Endothelial cell of umbilical vein (primary cell): ENCODE measurements at regions not wholly inside any gene's neighbourhood (a gene's known extent, or its start where the extent isn't known, plus 50 kb on each side); places are given as distances from the start of the nearest gene placed in this dataset.

Experiments
- BruUV-seq: library from RNA; stranded (reverse); fragments of 400-500 nt; replicated peaks from 2 replicates; lab custom pipeline; 2021; lab: Mats Ljungman, UMichigan
- CTCF ChIA-PET: fragments of 300-600, 350-600 bp; sonication (Branson Sonifier 250); formaldehyde crosslinking; loops from one replicate; lab custom pipeline; 2021; ENCODE audit warnings: antibody characterized with exemption, inconsistent platforms; lab: Charles Lee
- POLR2A ChIA-PET: fragments of 300-600, 350-600 bp; sonication (Branson Sonifier 250); formaldehyde crosslinking; loops from one replicate; lab custom pipeline; 2021; ENCODE audit warnings: antibody characterized with exemption, inconsistent platforms; lab: Charles Lee
- DNase-seq: peaks from one replicate; pipeline ENCODE4 v3.0.0-alpha.2; 2011; ENCODE audit warnings: low read depth, low spot score
- FAIRE-seq: peaks from 2 replicates; lab custom pipeline; 2011; peaks lifted over from hg19 to GRCh38; lab: Jason Lieb, UNC
- H2AFZ ChIP-seq: 2 replicates; pipeline ENCODE4 v1.6.0; 2012; ENCODE audit warnings: low read depth, low read length, control low read depth, inconsistent platforms
- H3K27ac ChIP-seq: 2 replicates; pipeline ENCODE4 v1.5.1; 2011; ENCODE audit warnings: low read depth, mild to moderate bottlenecking, control low read depth, low read length, moderate library complexity; ENCODE audit not compliant: insufficient read depth
- H3K27me3 ChIP-seq, 2 experiments: 2 replicates each; pipeline versions ENCODE4 v1.6.0 to v1.6.1; 2011; ENCODE audit warnings: low read length in 2 of 2, mixed read lengths in 1 of 2; ENCODE audit not compliant: control insufficient read depth in 2 of 2, insufficient read depth in 2 of 2
- H3K36me3 ChIP-seq, 2 experiments: 2 replicates in 1 of 2; 3 replicates in 1 of 2; pipeline ENCODE4 v1.5.1; 2011; ENCODE audit warnings: low read length in 2 of 2, mild to moderate bottlenecking in 1 of 2, moderate library complexity in 1 of 2; ENCODE audit not compliant: control insufficient read depth in 2 of 2, insufficient read depth in 2 of 2; ENCODE audit errors: extremely low read depth in 1 of 2
- H3K4me1 ChIP-seq: 3 replicates; pipeline ENCODE4 v1.5.1; 2011; ENCODE audit warnings: mild to moderate bottlenecking, low read length; ENCODE audit not compliant: control insufficient read depth, insufficient read depth; ENCODE audit errors: extremely low read depth
- H3K4me2 ChIP-seq: 2 replicates; pipeline ENCODE4 v1.6.1; 2011; ENCODE audit warnings: low read length, control low read depth, mixed read lengths; ENCODE audit not compliant: insufficient read depth
- H3K4me3 ChIP-seq, 3 experiments: fragments of 200-600 bp in 1 of 3; sonication (generic), shearing (Covaris generic) in 1 of 3; replicated peaks in 1 of 3; 2 replicates each; pipeline ENCODE4 v1.5.1; 2011 to 2016; ENCODE audit warnings: control low read depth in 3 of 3, low read length in 3 of 3, mild to moderate bottlenecking in 2 of 3, inconsistent platforms in 1 of 3, low read depth in 1 of 3, moderate library complexity in 1 of 3; ENCODE audit not compliant: insufficient read depth in 1 of 3
- H3K79me2 ChIP-seq: 2 replicates; pipeline ENCODE4 v1.6.0; 2012; ENCODE audit warnings: low read length, inconsistent platforms; ENCODE audit not compliant: control insufficient read depth, insufficient read depth
- H3K9ac ChIP-seq: replicated peaks from 2 replicates; pipeline ENCODE3; 2011; ENCODE audit warnings: low read length, control low read depth; ENCODE audit not compliant: insufficient read depth; ENCODE audit errors: extremely low read depth
- H3K9me1 ChIP-seq: replicated peaks from 3 replicates; pipeline ENCODE4 v1.6.0; 2011; ENCODE audit warnings: mild to moderate bottlenecking, low read length; ENCODE audit not compliant: control insufficient read depth, insufficient read depth; ENCODE audit errors: extremely low read depth
- H3K9me3 ChIP-seq: replicated peaks from 2 replicates; pipeline ENCODE4 v1.5.1; 2012; ENCODE audit warnings: low read length, inconsistent platforms; ENCODE audit not compliant: control insufficient read depth, insufficient read depth
- H4K20me1 ChIP-seq: replicated peaks from 2 replicates; pipeline ENCODE3; 2011; ENCODE audit warnings: mild to moderate bottlenecking, low read length; ENCODE audit not compliant: control insufficient read depth, insufficient read depth; ENCODE audit errors: extremely low read depth
- CTCF ChIP-seq, 2 donors: IDR thresholded peaks; 1 replicate in 1 of 2; 2 replicates in 1 of 2; pipeline ENCODE4 v1.5.1; 2011; ENCODE audit warnings: low read length in 2 of 2, mild to moderate bottlenecking in 2 of 2, moderate library complexity in 2 of 2, control low read depth in 1 of 2, inconsistent platforms in 1 of 2, low read depth in 1 of 2; ENCODE audit not compliant: insufficient read depth in 1 of 2; ENCODE audit errors: extremely low read depth in 1 of 2
- EZH2 ChIP-seq: IDR thresholded peaks from 2 replicates; pipeline ENCODE4 v1.6.1; 2012; ENCODE audit warnings: borderline replicate concordance, low read depth, mild to moderate bottlenecking, moderate library complexity, low read length, inconsistent platforms; ENCODE audit not compliant: severe bottlenecking
- FOS ChIP-seq: IDR thresholded peaks from 2 replicates; pipeline ENCODE4 v1.6.1; 2011; ENCODE audit warnings: mild to moderate bottlenecking, low read length, moderate library complexity, borderline replicate concordance; ENCODE audit not compliant: insufficient read depth
- GATA2 ChIP-seq: IDR thresholded peaks from 2 replicates; pipeline ENCODE4 v1.7.0; 2011; ENCODE audit warnings: low read depth, mild to moderate bottlenecking, moderate library complexity, mixed read lengths, low read length; ENCODE audit not compliant: insufficient read length, insufficient read depth
- JUN ChIP-seq: IDR thresholded peaks from 2 replicates; pipeline ENCODE4 v1.6.1; 2011; ENCODE audit warnings: borderline replicate concordance, low read depth; ENCODE audit not compliant: insufficient read length, insufficient read depth
- MYC ChIP-seq: IDR thresholded peaks from one replicate; pipeline ENCODE4 v1.6.1; 2011; ENCODE audit warnings: mild to moderate bottlenecking, low read depth, low read length
- POLR2A ChIP-seq: IDR thresholded peaks from 2 replicates; pipeline ENCODE4 v1.6.1; 2012; ENCODE audit warnings: low read depth, mild to moderate bottlenecking, control low read depth, low read length
- POLR2AphosphoS5 ChIP-seq: IDR thresholded peaks from 2 replicates; pipeline ENCODE4 v1.6.1; 2012; ENCODE audit warnings: low read depth, mild to moderate bottlenecking, control low read depth, low read length, moderate library complexity; ENCODE audit not compliant: insufficient read depth
- dilution Hi-C: fragments of 300-500 bp; cut with MboI; formaldehyde crosslinking; loops from one replicate; pipeline ENCODE4 v1.15.0; 2019; ENCODE audit warnings: low sequenced_read_pairs; ENCODE audit not compliant: extremely low pct_ligation_motif_present
- intact Hi-C: fragments of 100-400 bp; cut with micrococcal nuclease; formaldehyde crosslinking; loops from one replicate; pipeline ENCODE4 v1.10.0; 2022
- TF ChIP-seq, protein P1 (sequence below): IDR thresholded peaks from 2 replicates; pipeline ENCODE4 v1.6.1; 2011; ENCODE audit not compliant: insufficient read depth, insufficient read length

- Histone ChIP-seq H3K9me3 (no peaks in the 10 kb centered on the region), H3K9ac (no peak overlapping the region), H2AFZ (no peak overlapping the region), H3K27ac (no peak overlapping the region), H3K4me2 (no peak overlapping the region), H3K36me3 (no peaks in the 10 kb centered on the region), H3K9me1 (no peaks in the 10 kb centered on the region), H3K79me2 (no peaks in the 10 kb centered on the region), H3K27me3 (no peaks in the 10 kb centered on the region), H3K4me3 (no peak overlapping the region), H4K20me1 (no peaks in the 10 kb centered on the region), H3K4me1 (no peaks in the 10 kb centered on the region)
- CTCF ChIA-PET = no interaction called here
- no TSS peak for BruUV-seq
- dilution Hi-C loops = no loop called here
- FAIRE-seq = no peak
- intact Hi-C loops = no loop called here
- POLR2A ChIA-PET = no interaction called here
- TF ChIP-seq MYC (no peak), GATA2 (no peak)
- TF ChIP-seq, protein P1, sequence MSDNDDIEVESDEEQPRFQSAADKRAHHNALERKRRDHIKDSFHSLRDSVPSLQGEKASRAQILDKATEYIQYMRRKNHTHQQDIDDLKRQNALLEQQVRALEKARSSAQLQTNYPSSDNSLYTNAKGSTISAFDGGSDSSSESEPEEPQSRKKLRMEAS = no peak
- DNase-seq = no peak
Measured at GRCh38 chrX:149222040-149222439, 283.1 kb downstream of the IDS start.

- Histone ChIP-seq H3K9me1 (no peaks in the 10 kb centered on the region), H2AFZ (no peak overlapping the region), H3K4me1 (no peaks in the 10 kb centered on the region), H4K20me1 (no peaks in the 10 kb centered on the region), H3K27ac (no peak overlapping the region), H3K27me3 (no peaks in the 10 kb centered on the region), H3K4me3 (no peak overlapping the region), H3K79me2 (no peaks in the 10 kb centered on the region), H3K4me2 (no peak overlapping the region), H3K9ac (no peak overlapping the region), H3K36me3 (no peaks in the 10 kb centered on the region), H3K9me3 (no peaks in the 10 kb centered on the region)
- POLR2A ChIA-PET = no interaction called here
- FAIRE-seq (no peak), DNase-seq (no peak)
- intact Hi-C loops (no loop called here), dilution Hi-C loops (no loop called here)
- no TSS peak for BruUV-seq
- CTCF ChIA-PET = no interaction called here
- no peak for TF ChIP-seq CTCF (IDR thresholded peaks at IDR 0.05; ENCODE audit: extremely low read depth in 1 of 2, insufficient read depth in 1 of 2, low read depth in 1 of 2, low read length in 2 of 2)
- TF ChIP-seq FOS = no peak
- no peak for TF ChIP-seq EZH2
- no peak for TF ChIP-seq GATA2
- no peak for TF ChIP-seq POLR2AphosphoS5
- TF ChIP-seq POLR2A = no peak
- TF ChIP-seq JUN = no peak
- no peak for TF ChIP-seq MYC
- TF ChIP-seq, protein P1 = no peak
Measured at GRCh38 chrX:149221230-149221629, 283.9 kb downstream of the IDS start.
